ENCODE measurements at regions not wholly inside any gene's neighbourhood (a gene's known extent, or its start where the extent isn't known, plus 50 kb on each side); places are given as distances from the start of the nearest gene placed in this dataset.

DNA sequence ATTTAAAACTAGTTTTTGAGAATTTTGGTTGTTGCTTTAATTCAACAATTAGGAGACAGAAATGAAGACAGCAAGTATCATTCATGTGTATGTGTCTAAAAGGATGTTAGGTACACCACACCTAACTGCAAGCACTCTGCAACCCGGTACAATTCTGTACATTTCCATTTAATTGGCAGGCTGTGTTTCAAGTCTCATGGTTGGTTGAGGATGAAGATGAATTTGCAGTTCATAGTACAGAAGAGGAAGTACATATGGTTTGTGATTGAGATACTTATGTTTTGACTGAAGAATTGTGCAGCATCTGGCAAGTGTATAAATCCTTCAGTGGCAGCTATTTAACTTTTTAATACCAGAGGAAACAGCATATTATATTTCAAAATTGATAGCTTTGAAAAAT, 628.7 kb upstream of the ZNF608 start:
- Mint-ChIP-seq H3K4me3 (no peak overlapping the region), H3K27ac (no peak overlapping the region)

GRCh38 chr5:125376059-125376641, 629.7 kb upstream of the ZNF608 start:
- no peaks in the 10 kb centered on the region for H3K36me3 Mint-ChIP-seq
- H3K27ac Mint-ChIP-seq: no peak overlapping the region

More for the DNA sequence above, 628.7 kb upstream of the ZNF608 start:
- TF ChIP-seq, protein P1, sequence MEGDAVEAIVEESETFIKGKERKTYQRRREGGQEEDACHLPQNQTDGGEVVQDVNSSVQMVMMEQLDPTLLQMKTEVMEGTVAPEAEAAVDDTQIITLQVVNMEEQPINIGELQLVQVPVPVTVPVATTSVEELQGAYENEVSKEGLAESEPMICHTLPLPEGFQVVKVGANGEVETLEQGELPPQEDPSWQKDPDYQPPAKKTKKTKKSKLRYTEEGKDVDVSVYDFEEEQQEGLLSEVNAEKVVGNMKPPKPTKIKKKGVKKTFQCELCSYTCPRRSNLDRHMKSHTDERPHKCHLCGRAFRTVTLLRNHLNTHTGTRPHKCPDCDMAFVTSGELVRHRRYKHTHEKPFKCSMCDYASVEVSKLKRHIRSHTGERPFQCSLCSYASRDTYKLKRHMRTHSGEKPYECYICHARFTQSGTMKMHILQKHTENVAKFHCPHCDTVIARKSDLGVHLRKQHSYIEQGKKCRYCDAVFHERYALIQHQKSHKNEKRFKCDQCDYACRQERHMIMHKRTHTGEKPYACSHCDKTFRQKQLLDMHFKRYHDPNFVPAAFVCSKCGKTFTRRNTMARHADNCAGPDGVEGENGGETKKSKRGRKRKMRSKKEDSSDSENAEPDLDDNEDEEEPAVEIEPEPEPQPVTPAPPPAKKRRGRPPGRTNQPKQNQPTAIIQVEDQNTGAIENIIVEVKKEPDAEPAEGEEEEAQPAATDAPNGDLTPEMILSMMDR (IDR thresholded peaks at IDR 0.05; ENCODE audit: unreplicated experiment): no peak
- Mint-ChIP-seq H3K36me3 (no peaks in the 10 kb centered on the region), H3K27me3 (ENCODE audit: low read depth) (no peaks in the 10 kb centered on the region), H3K4me1 (peaks cover 37% of the 10 kb centered on the region), H3K9me3 (no peaks in the 10 kb centered on the region)
- no peak for DNase-seq (ENCODE audit: low spot score in 2 of 2, unreplicated experiment in 2 of 2)

GRCh38 chr5:125377141-125377540, 630.7 kb upstream of the ZNF608 start:
- Mint-ChIP-seq H3K27me3 (ENCODE audit: low read depth) (no peaks in the 10 kb centered on the region), H3K4me1 (peaks cover 37% of the 10 kb centered on the region), H3K36me3 (no peaks in the 10 kb centered on the region), H3K4me3 (no peak overlapping the region), H3K27ac (no peak overlapping the region), H3K9me3 (no peaks in the 10 kb centered on the region)
- DNase-seq (ENCODE audit: low spot score in 2 of 2, unreplicated experiment in 2 of 2): no peak
- TF ChIP-seq, protein P1 (IDR thresholded peaks at IDR 0.05; ENCODE audit: unreplicated experiment): no peak

More at GRCh38 chr5:125376059-125376641, 629.7 kb upstream of the ZNF608 start:
- Mint-ChIP-seq H3K9me3 (no peaks in the 10 kb centered on the region), H3K4me3 (no peak overlapping the region), H3K27me3 (ENCODE audit: low read depth) (no peaks in the 10 kb centered on the region), H3K4me1 (peaks cover 37% of the 10 kb centered on the region)
- DNase-seq (ENCODE audit: low spot score in 2 of 2, unreplicated experiment in 2 of 2): no peak
- TF ChIP-seq, protein P1 (IDR thresholded peaks at IDR 0.05; ENCODE audit: unreplicated experiment): no peak

DNA sequence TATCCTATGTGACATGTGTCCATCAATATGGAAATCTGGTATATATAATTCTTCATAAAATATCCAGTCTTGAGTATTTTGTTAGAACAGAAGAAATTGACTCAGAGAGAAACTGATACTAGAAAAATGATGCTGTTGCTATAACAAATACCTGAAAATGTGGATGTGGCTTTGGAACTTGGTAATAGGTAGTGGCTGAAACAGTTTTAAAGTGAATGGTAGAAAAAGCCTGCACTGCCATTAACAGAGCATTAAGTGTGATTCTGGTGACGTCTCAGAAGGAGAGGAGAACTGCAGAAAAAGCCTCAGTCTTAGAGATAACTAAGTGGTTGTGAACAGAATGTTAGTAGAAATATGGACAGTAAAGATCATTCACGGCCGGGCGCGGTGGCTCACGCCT, 634.9 kb upstream of the ZNF608 start:
- no peaks in the 10 kb centered on the region for H3K27me3 Mint-ChIP-seq (ENCODE audit: low read depth)
- H3K36me3 Mint-ChIP-seq: no peaks in the 10 kb centered on the region
- H3K9me3 Mint-ChIP-seq: no peaks in the 10 kb centered on the region
- no peak overlapping the region for H3K4me3 Mint-ChIP-seq
- no peak overlapping the region for H3K27ac Mint-ChIP-seq
- H3K4me1 Mint-ChIP-seq: peaks cover 7% of the 10 kb centered on the region
- DNase-seq (ENCODE audit: low spot score in 2 of 2, unreplicated experiment in 2 of 2): no peak
- TF ChIP-seq, protein P1 (IDR thresholded peaks at IDR 0.05; ENCODE audit: unreplicated experiment): no peak

GRCh38 chr5:125384071-125384470, 637.6 kb upstream of the ZNF608 start:
- Mint-ChIP-seq H3K4me1 (no peaks in the 10 kb centered on the region), H3K4me3 (no peak overlapping the region), H3K27ac (no peak overlapping the region), H3K27me3 (ENCODE audit: low read depth) (no peaks in the 10 kb centered on the region), H3K36me3 (no peaks in the 10 kb centered on the region), H3K9me3 (no peaks in the 10 kb centered on the region)
- DNase-seq (ENCODE audit: low spot score in 2 of 2, unreplicated experiment in 2 of 2): no peak
- TF ChIP-seq, protein P1 (IDR thresholded peaks at IDR 0.05; ENCODE audit: unreplicated experiment): no peak

GRCh38 chr5:125390326-125390725, 643.9 kb upstream of the ZNF608 start:
- TF ChIP-seq, protein P1 (IDR thresholded peaks at IDR 0.05; ENCODE audit: unreplicated experiment): no peak
- Mint-ChIP-seq H3K27ac (no peak overlapping the region), H3K27me3 (ENCODE audit: low read depth) (no peaks in the 10 kb centered on the region), H3K4me1 (peaks cover 9% of the 10 kb centered on the region), H3K36me3 (no peaks in the 10 kb centered on the region), H3K9me3 (peaks cover 4% of the 10 kb centered on the region), H3K4me3 (no peak overlapping the region)
- DNase-seq (ENCODE audit: low spot score in 2 of 2, unreplicated experiment in 2 of 2): no peak
